GM06990 (cell line): ENCODE measurements at regions not wholly inside any gene's neighbourhood (a gene's known extent, or its start where the extent isn't known, plus 50 kb on each side); places are given as distances from the start of the nearest gene placed in this dataset.

Experiments
- DNase-seq: peaks from one replicate; pipeline ENCODE4 v3.0.0-alpha.2; 2011; ENCODE audit not compliant: insufficient read length; ENCODE audit errors: extremely low read depth
- H3K27me3 ChIP-seq: replicated peaks from 2 replicates; pipeline ENCODE4 v1.6.0; 2011; ENCODE audit warnings: low read length; ENCODE audit not compliant: control insufficient read depth, insufficient read depth
- H3K36me3 ChIP-seq: 2 replicates; pipeline ENCODE4 v1.5.1; 2011; ENCODE audit warnings: low read length; ENCODE audit not compliant: control insufficient read depth, insufficient read depth
- H3K4me3 ChIP-seq: replicated peaks from 2 replicates; pipeline ENCODE4 v1.5.1; 2011; ENCODE audit warnings: low read depth, mild to moderate bottlenecking, control low read depth, low read length
- TF ChIP-seq, protein P1 (sequence below): IDR thresholded peaks from 2 replicates; pipeline ENCODE4 v1.5.1; 2011; ENCODE audit warnings: low read length, control low read depth, mild to moderate bottlenecking, inconsistent platforms; ENCODE audit not compliant: insufficient read depth, poor library complexity, severe bottlenecking

DNA sequence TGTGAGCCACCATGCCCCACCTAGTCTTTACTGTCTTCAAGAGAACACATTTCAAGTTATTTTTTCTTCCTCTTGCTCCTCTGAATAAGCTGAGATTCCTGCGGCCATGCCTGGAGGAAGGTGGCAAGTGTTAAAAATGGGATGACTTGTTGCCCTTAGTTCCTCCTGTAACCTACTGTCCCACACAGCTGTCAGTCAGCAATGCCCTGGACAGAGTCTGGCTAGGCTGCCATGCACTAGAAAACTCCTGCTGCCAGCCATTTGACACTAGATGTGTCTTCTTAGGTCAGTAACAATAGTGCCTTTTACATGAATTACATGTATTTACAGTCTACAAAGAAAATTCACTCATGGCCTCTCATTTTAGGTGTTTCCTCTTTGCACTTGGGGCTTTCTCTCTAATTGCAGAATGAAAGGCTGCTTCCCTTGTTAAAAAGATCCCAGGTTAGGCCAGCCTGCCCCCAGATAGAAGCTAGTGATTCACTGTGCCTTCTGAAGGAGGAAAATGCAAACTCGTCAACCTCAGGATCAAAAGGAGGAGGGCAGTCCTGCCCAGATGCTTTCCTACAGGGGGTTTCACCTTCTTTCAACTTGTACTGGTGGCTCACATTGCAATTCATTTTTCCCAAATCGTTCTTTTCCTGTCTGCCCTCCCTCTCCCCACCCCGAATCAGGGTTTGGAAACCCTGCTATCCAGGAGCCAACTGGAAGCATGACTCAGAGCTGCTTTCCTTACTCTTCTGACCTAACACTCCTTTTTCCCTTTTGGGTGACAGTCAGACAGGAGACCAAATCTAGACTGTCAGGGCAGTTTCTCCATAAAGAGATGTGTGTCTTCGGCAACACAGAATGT, 136.6 kb downstream of the SPAG6 start:
- TF ChIP-seq, protein P1, sequence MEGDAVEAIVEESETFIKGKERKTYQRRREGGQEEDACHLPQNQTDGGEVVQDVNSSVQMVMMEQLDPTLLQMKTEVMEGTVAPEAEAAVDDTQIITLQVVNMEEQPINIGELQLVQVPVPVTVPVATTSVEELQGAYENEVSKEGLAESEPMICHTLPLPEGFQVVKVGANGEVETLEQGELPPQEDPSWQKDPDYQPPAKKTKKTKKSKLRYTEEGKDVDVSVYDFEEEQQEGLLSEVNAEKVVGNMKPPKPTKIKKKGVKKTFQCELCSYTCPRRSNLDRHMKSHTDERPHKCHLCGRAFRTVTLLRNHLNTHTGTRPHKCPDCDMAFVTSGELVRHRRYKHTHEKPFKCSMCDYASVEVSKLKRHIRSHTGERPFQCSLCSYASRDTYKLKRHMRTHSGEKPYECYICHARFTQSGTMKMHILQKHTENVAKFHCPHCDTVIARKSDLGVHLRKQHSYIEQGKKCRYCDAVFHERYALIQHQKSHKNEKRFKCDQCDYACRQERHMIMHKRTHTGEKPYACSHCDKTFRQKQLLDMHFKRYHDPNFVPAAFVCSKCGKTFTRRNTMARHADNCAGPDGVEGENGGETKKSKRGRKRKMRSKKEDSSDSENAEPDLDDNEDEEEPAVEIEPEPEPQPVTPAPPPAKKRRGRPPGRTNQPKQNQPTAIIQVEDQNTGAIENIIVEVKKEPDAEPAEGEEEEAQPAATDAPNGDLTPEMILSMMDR: no peak
- Histone ChIP-seq H3K27me3 (no peaks in the 10 kb centered on the region), H3K4me3 (no peak overlapping the region), H3K36me3 (no peaks in the 10 kb centered on the region)
- DNase-seq: no peak

DNA sequence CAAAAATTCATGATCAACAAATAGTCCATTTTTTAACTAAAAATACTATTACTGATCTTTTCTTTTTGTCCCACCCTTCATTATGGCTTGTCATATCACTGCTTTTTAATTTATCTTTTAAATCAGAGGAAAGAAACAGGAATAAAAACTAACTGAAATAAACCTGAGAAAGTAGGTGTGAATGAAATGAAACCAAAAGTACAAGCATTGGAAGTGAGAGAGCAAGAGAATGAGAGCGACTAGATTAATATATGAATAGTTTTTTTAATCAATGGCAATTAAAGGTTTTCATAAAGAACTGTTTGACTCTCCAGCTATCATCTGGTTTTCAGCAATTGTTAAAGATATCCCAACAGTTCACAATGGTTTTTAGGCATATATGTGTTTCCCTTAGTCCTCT, 137.8 kb downstream of the SPAG6 start:
- no peaks in the 10 kb centered on the region for H3K27me3 ChIP-seq
- TF ChIP-seq, protein P1: no peak
- H3K36me3 ChIP-seq: no peaks in the 10 kb centered on the region
- H3K4me3 ChIP-seq: no peak overlapping the region
- no peak for DNase-seq
